DMS79 treated with DMSO at 0.1 percent for 48 hours (cell line): ENCODE measurements at regions not wholly inside any gene's neighbourhood (a gene's known extent, or its start where the extent isn't known, plus 50 kb on each side); places are given as distances from the start of the nearest gene placed in this dataset.

Experiments used
- DNase-seq: peaks from one replicate; lab custom pipeline; 2025; lab: John Stamatoyannopoulos, UW

GRCh38 chr12:28601570-28602058 is 411.4 kb downstream of the CCDC91 start:
- no peak for DNase-seq

GRCh38 chr12:28602786-28603185 is 412.5 kb downstream of the CCDC91 start:
- DNase-seq = no peak

- DNase-seq = peak; percentile 17
Measured at GRCh38 chr12:28603239-28603638, 413.0 kb downstream of the CCDC91 start.

GRCh38 chr12:28603801-28604200 is 413.5 kb downstream of the CCDC91 start:
- no peak for DNase-seq

GRCh38 chr12:28604240-28604639 is 414.0 kb downstream of the CCDC91 start:
- no peak for DNase-seq

- DNase-seq = no peak
Measured at GRCh38 chr12:28606967-28607557, 416.8 kb downstream of the CCDC91 start.

- DNase-seq = no peak
Measured at GRCh38 chr12:28610401-28611114, 420.3 kb downstream of the CCDC91 start.

- DNase-seq = no peak
Measured at GRCh38 chr12:28611115-28611435, 420.8 kb downstream of the CCDC91 start.

- no peak for DNase-seq
Measured at GRCh38 chr12:28611449-28611848, 421.2 kb downstream of the CCDC91 start.

GRCh38 chr12:28618171-28618570 is 427.9 kb downstream of the CCDC91 start:
- no peak for DNase-seq

- no peak for DNase-seq
Measured at GRCh38 chr12:28618772-28619171, 428.5 kb downstream of the CCDC91 start.

GRCh38 chr12:28620281-28620680 is 430.0 kb downstream of the CCDC91 start:
- no peak for DNase-seq

GRCh38 chr12:28622406-28622805 is 432.1 kb downstream of the CCDC91 start:
- no peak for DNase-seq

- DNase-seq = no peak
Measured at GRCh38 chr12:28626504-28626903, 436.2 kb downstream of the CCDC91 start.

- no peak for DNase-seq
Measured at GRCh38 chr12:28629691-28630090, 439.4 kb downstream of the CCDC91 start.

- DNase-seq = no peak
Measured at GRCh38 chr12:28631831-28632230, 441.6 kb downstream of the CCDC91 start.

- no peak for DNase-seq
Measured at GRCh38 chr12:28640519-28640918, 450.3 kb downstream of the CCDC91 start.

GRCh38 chr12:28645436-28645835 is 455.2 kb downstream of the CCDC91 start:
- DNase-seq = no peak

- no peak for DNase-seq
Measured at GRCh38 chr12:28645891-28646290, 455.6 kb downstream of the CCDC91 start.

- no peak for DNase-seq
Measured at GRCh38 chr12:28650906-28651305, 460.6 kb downstream of the CCDC91 start.

GRCh38 chr12:28652239-28652638 is 462.0 kb downstream of the CCDC91 start:
- DNase-seq = no peak

- DNase-seq = no peak
Measured at GRCh38 chr12:28681980-28682379, 467.1 kb upstream of the FAR2 start.

- no peak for DNase-seq
Measured at GRCh38 chr12:28683366-28683765, 465.7 kb upstream of the FAR2 start.
